HG02678 (cell line): ENCODE measurements at regions not wholly inside any gene's neighbourhood (a gene's known extent, or its start where the extent isn't known, plus 50 kb on each side); places are given as distances from the start of the nearest gene placed in this dataset.

Experiments used
- ATAC-seq: cut with Tn5 transposase; IDR thresholded peaks from one replicate; pipeline ENCODE4 v1.9.1; 2021; ENCODE audit warnings: mild to moderate bottlenecking, moderate library complexity; ENCODE audit not compliant: unreplicated experiment

GRCh38 chr1:244191581-244191980, 140.5 kb downstream of the ZBTB18 start:
- no peak for ATAC-seq

GRCh38 chr1:244192325-244192724, 141.2 kb downstream of the ZBTB18 start:
- no peak for ATAC-seq

GRCh38 chr1:244196571-244197285, 145.6 kb downstream of the ZBTB18 start:
- ATAC-seq: no peak

DNA sequence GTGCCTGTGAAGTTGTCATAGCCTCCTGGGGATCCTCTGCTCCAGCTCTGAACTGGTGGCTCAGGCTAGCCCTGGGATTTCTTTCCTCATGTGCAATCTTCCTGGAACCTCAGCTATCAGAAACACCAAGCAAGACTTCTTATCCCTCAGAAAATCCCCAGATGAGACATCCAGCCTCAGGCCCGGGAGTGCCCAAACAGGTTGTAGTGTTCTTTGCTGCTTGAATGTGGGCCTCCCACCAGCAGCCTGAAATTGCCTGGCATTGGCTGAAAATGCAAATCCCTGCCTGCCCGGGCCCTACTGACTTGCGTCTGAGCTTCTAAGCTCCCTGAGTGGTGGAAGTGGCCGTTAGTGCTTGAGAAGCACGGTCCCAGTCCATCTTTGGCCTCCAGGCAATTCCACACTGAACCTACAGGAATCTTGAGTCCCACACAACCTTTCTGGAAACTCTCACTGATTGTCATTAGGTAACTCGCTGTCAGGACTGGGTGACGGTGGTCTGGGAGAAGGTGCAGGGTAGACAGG, 146.8 kb downstream of the ZBTB18 start:
- no peak for ATAC-seq

- ATAC-seq: no peak
Measured at GRCh38 chr1:244199902-244200301, 148.8 kb downstream of the ZBTB18 start.

DNA sequence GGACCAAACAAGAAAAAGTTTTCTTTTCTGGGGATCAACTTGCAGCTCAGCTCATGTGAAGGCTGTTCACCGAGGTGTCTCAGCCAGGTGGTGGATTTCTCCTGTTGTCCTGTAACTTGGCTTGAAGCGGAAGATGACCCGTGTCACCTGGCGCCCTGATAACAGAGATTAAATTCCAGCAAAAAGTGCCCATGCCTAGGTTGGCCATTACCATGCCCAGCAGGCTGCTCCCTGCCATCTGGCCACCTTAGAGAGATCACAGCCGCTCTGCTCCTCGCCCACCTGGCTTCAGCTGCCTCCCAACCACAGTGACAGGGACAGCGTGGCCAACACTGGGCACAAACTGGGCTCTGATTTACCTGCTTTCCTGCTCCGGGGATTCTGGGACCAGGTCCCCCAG, 149.5 kb downstream of the ZBTB18 start:
- ATAC-seq: no peak

DNA sequence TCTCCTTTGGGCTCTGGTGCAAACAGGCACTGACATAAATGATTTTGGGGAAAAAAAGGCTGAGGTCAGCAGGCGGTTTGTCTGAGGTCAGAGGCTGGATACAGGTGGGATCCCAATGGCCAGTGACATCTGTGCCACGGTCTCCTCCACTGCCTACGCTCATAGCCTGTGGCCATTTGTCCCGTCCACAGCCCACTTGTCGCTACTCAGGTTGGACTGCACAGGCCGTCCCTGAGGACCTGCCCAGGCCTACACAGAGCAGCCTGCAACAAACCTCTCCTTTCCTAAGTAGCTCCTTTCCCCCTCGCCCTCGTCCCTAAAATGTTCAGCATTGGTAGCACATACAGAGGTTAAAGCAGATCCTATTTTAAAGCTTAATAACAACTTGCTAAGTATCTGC, 150.7 kb downstream of the ZBTB18 start:
- ATAC-seq: no peak

- ATAC-seq: no peak
Measured at GRCh38 chr1:244204004-244204403, 152.9 kb downstream of the ZBTB18 start.

- ATAC-seq: no peak
Measured at GRCh38 chr1:244205171-244205570, 154.1 kb downstream of the ZBTB18 start.

- no peak for ATAC-seq
Measured at GRCh38 chr1:244205906-244206305, 154.8 kb downstream of the ZBTB18 start.

GRCh38 chr1:244207042-244207934, 156.2 kb downstream of the ZBTB18 start:
- no peak for ATAC-seq

DNA sequence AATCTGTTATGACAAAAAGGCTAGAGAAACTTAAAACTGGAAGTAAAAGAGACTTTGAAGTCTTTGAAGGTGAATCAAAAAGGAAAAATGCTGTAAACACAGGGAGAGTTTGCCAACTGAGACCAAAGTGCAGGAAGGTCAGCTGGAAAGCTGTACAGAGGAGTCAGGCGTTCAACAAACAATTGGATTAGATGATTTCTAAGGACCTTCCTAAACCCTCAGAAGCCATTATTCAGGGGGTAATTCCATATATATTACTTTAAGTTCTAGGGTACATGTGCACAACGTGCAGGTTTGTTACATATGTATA, 156.8 kb downstream of the ZBTB18 start:
- no peak for ATAC-seq

- ATAC-seq: no peak
Measured at GRCh38 chr1:244209955-244210354, 158.9 kb downstream of the ZBTB18 start.

GRCh38 chr1:244210884-244211558, 159.9 kb downstream of the ZBTB18 start:
- ATAC-seq: no peak

DNA sequence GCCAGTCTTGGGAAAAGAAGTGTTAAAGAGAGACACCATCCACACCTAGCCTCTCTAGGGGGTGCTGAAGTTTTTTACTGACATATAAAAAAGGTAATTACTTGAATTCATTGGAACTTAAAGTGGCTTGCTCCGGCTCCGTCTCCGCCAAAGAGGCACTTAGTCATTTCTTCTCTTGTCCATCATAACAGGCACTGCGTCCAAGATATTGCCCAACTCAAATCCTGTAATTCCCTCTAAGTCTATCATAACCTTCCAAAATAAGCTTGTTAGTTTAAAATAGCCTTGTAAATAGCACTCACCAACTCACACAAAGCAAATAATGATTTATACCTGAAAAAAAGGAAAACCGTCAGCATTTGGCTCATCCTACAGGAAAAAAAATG, 160.5 kb downstream of the ZBTB18 start:
- no peak for ATAC-seq

DNA sequence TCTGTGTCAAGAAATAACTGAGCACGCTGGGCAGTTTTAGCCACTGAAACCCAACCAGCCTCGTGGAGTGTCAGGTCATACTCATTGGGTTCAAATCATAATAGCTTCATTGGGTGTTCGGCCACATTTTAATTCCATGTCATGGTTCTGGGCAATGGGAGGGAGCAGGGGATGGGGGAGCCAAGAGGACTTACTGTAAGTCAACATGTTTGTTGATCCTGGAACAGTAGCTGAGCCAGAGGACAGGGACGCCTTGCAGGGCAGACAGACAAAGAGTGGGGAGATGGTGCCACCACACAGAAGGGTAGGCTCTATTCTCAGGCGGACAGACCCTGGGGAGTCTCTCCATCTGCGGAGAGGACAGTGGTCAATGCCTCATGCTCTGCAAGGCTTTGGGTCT, 161.1 kb downstream of the ZBTB18 start:
- ATAC-seq: no peak

GRCh38 chr1:244212797-244213475, 161.9 kb downstream of the ZBTB18 start:
- ATAC-seq: no peak

DNA sequence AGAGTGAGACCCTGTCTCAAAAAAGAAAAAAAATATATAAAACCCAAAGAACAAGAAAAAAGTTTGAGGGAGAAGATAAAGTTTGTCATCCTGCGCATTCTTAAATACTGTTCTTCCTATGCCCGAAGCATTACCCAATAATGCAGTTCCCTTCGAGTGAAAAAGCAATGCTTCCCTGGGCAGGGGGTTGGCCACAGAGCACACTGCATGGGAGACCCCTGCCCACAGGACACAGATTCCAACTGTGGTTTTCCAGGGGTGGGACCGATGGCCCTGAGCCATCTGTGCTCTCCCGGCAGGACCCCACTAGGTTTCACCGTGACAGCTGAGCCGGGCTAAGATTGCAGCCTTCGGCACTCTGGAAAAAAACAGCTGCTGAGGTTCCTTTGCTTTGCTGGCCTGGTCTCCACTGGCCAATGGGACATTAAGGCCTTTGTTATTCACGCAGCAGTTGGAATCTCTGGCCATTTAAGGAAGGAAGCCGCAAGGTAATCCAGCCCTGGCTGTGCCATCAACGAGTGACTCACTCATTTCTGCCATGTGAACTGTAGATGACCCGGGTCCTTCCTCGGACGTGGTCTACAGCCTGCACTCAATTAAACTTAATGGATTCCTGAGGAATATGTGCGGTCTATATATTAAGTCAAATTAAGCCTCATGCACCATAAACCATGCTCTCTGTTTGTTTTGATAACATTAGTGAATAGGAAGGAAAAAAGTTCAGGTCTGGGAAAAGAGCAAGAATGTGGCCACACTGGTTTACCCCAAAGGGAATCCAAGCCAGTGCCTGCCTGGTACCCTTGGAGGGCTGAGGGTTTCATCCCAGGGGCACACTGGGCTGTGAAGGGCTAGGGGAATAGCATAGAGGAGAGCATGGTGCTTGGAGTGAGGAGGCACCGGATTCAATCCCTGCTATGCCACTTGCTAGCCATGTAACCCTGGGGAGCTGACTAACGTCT, 163.2 kb downstream of the ZBTB18 start:
- no peak for ATAC-seq

DNA sequence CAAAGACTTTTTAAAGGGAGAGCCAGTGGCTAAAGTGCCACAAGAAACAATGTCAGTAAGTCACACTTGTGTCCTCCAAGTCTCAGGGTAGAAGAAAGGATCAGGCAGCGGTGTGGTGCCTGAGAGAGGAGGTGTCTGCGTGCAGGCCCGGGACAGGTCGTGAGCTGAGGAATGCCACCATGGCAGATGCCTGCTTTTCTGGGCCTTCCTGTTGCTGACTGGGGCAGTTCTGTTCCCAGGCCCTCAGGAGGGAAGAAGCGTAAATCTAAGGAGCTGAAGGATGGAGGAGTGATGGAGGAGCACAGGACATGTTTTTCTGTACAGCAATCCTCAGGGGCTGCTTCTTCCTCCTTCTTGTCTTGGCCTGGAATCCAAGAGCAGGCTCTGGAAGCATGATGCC, 165.8 kb downstream of the ZBTB18 start:
- ATAC-seq: no peak

DNA sequence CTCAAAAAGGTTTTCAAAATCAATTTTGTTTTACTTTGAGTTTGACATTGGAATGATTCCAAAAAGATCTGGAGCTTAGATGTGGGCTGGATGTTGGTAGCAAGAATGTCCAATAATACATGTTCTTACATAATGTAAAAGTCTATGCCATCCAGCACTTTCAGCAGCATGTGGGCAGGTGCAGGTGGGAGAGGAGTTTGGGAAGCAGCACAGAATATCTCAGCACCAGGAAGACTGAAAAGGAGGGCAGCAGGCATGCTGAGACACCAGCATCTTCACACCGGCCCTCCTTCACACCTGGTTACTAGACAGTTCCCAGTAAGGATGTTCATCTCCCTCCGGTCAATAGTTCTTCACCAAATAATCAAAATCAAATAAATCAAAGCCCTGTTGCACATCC, 166.6 kb downstream of the ZBTB18 start:
- ATAC-seq: no peak
